ENCODE measurements at regions not wholly inside any gene's neighbourhood (a gene's known extent, or its start where the extent isn't known, plus 50 kb on each side); places are given as distances from the start of the nearest gene placed in this dataset.

DNA sequence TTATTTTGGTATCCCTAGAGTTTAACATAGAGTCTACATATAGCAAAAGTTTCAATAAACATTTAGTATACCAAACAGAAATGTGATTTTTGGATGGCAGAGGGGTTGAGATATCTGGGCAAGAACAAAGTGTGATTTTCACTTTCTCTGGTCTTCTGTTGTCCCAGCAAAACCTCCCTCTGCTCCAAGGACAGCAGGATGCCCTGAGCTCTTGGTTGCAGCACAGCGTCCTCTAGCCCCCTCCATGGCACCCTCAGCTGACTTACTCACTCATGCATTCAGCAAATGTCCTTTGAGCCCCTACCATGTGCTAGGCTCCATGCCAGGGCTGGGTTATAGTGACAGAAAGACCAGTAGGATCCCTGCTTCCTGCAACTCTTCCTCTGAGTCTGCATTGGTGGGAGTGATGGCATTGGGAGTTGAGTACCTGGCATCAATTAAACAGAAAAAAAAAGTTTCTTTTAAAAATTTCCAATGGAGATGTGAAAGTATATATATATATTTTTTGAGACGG, 104.8 kb upstream of the UBL3 start:
- DNase-seq (ENCODE audit: low spot score) = no peak

DNA sequence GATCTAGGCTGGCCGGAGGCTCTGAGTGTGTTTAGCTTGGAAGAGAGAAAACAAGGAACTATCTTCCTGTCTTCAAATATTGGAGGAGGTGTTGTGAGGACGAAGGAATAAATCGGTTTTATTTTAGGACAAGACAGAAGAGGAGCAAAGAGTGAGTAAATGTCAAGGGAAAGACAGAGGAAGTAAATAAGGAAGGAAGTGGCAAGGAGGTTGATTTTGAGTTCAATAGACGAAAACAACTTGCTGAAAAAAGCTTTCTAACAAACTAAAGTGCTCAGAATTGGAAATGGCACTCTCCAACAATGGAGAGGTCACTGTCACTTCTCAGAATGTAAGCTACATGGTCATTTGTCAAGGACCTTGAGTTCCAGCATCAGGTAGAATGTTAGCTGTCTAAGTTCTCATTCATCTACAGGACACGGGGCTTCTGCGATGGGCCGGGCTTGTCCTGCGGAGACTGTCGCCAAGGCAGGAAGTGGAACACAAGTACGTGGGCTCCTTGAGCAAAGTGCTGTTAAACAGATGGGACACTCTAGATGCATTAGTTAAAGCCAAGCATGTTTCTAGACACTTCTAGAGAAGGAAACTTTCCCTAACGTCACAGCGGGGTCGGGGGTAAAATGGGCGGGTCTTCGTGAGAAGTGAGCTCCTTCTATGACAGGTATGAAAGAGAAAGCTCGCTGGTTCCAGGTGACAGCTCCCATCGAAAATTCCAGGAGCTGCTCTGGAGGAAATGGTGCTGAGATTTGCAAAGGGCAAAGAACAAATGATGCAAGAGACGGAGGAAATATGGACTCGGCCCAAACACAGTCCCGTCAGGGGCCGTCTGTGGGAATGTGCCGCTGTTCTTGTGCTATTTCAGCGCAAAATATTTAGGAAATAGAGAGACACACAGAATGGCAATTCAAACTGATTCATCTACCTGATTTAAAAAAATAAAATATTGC, 103.9 kb upstream of the UBL3 start:
- no peak for DNase-seq (ENCODE audit: low spot score)

DNA sequence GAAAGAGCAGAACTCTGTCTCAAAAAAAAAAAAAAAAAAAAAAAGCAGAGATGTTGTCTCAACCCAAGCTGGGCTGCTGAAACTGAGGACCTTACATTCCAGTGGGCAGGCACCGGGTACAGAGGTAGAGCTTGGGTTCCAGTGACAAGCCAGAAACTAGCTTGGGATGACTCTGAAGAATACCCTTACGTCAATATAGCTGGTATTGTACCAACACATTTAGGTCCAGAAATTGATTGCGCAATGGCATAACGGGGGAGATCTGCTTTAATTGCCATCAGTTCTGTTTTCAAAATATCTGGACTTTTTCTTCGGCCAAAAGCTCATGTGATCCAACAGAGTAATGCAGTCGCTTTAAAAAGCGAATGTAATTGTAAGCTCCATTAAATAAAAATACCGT, 103.1 kb upstream of the UBL3 start:
- no peak for DNase-seq (ENCODE audit: low spot score)

DNA sequence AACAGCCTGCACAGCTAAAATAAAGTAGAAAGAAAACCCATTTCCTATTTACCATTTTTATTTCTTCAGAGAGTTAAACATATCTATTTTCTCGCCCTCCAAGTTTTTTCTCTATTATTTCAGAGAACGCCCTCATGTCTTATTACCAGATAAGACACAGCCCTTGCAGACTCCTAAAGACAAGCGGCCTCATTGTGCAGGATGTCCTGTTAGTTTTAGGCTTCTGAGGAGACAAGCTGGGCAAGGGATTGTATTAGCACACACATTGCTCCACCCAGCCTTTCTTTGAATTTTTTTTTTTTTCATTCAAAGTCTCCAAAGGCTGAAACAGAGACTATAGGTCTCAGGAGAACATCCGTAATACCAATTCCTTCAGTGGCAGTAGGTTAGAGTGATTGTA, 101.8 kb upstream of the UBL3 start:
- no peak for DNase-seq (ENCODE audit: low spot score)

DNA sequence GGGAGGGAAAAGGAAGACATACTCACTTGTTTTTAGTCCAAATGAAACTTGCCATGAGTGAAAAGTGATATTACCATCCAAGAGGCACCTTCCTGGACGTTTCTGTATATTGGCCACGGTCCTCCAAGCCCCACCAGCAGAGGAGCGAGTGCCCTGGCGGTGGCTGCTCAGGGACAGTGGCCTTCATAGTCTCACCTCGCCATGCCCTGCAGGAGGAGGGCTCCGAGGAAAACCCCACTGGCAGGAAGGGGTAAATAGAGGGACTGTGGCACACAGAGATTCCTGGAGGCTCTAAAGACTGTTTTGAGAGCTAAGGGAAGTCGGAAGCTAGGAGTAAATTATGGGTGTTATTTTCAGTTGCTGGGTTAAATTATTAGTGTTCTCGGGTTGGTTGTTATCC, 98.4 kb upstream of the UBL3 start:
- DNase-seq (ENCODE audit: low spot score) = no peak

DNA sequence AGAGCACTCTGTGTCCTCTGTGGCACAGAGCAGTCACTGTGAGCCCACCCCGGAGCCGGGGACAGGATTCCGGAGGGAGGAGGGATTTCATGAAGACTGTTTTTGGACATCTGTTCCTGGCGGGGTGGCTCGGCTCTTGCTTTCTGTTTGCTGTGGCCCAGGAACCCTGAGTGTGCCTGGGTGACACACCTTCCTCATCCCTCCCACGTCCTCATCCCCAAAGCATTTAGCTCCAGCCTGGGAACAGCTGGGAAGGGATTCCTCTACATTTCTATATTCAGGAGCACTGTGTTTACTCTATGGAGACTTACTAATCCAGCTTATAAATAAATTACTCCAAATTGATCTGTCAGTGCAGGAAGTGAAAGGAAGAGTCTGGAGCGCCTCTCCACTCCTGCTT, 97.8 kb upstream of the UBL3 start:
- no peak for DNase-seq (ENCODE audit: low spot score)

DNA sequence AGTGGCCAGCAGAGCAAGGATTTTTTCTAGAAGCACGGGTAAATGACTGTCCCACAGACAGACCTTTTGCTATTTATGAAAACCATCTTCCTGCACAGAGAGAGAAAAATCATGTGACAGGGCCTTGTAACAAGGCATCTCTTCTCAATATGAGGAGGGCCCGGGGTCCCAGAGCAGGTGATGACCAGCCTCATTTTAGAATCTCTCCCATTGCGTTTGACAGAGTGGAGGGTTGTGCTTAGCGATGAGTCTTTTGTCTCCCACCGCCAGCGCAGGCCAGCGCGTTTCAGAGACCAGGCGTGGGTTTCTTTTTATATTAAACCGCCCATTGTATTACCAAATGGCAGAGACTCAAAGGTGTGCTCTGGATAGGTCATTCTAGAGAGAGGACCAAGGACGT, 97.4 kb upstream of the UBL3 start:
- DNase-seq (ENCODE audit: low spot score) = no peak

DNA sequence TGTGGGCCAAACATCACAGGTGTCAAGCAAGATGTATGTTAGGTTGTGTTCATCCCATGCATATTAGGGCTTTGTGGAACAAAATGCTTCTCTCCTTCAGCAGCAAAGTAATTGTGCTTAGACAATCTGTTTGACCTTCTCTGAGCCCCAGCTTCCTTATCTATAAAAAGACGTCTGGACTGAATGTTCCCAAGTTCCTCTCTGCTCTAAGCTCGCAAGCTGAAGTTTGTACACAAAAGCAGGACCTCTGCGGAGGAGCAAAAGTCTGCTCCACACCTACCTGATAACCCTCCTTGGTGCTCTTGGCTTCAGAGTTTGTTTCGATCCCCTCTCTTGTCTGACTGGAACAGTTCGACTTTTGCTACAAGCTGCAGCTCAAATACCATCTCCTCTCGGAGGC, 95.7 kb upstream of the UBL3 start:
- no peak for DNase-seq (ENCODE audit: low spot score)

DNA sequence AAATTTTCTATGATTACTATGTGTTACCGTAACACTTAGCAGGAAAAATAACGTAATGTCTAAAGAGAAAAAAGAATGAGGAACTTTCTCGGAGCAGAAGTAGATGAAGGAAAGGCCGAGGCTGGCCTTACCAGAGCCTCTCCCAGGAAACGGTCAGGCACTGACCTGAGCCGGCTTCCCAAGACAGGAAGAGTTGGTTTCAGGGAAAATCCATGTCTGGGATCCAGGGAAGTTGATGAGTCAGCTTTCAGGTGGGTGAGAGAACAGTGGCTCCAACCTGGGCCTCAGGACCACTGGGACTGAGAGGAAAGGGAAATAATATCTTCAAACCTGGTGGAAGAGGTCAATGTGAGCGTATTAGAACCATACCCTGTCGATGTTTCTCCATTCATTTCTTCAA, 93.3 kb upstream of the UBL3 start:
- no peak for DNase-seq (ENCODE audit: low spot score)

DNA sequence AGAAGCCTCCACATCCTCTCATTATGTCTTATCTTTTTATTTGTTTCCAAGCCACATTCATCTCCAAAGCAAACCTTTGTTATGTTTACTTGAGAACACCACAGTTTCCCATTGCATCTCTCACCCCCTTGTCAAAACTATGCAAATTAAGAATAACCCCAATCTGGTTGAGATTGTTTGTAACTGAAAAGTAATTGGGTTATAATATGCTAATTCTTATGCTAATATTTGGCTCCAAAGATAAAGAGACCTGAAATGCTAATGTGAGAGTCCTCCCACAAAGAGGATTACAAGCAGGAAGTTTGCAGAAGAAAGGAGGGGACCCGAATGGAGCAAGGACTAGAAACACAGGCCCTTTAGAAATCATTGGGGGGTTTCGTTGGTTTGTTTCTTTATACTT, 92.9 kb upstream of the UBL3 start:
- no peak for DNase-seq (ENCODE audit: low spot score)

DNA sequence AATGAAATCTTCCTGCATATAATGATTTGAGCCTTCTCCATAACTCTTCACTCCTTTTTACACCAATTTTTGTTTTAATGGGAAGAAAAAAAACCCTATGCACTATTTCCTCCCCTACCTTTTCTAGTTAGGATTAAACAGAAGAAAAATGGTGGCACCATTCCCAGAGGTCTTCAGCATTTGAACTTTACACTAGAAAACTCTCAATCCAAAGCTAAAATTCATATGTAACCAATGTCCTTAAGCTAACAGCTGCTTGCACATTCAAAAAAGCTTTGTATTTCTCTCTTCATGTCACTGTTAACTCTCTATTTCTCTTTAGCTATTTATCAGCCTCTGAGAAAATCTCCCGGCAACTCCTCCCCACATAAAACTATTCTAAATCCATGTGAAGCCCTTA, 90.3 kb upstream of the UBL3 start:
- no peak for DNase-seq (ENCODE audit: low spot score)

DNA sequence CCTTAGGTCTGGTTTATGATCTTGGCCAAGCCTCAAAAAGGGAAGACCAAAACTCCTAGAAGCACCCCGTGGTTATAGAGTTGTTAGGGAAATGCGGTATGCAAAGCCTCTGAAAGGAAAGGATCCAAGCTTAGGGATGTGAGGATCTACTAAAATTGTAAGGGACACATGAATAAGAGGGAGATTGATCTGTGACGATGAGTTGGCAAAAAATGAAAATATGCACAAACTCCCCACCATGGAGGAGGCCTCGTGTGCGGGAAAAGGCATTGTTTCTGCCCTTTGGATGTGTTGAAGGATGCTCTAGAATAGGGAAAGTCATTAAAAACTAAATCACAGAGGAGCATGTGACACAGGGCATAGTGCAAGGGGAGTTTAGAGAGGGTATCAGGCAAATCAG, 88.7 kb upstream of the UBL3 start:
- DNase-seq (ENCODE audit: low spot score) = no peak

DNA sequence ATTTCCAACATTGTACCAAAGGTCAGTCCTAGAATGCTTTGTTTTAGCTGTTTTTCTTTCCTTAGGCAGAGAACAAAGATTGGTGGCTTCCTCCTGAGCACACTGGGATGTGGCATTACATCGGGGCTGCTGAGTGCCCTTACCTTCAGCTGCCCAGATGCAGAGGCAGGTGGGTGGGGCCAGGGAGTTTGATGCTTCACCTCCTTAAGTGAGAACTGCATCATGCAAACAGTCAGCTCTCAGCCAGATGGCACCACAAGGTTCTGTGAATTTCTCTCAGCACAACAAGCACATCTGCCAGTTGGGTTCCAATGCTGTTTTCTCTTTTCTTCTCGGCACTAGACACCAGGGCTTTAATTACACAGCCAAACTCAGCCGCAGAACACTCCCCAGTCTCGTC, 87.4 kb upstream of the UBL3 start:
- peak; percentile 12 for DNase-seq (ENCODE audit: low spot score)

DNA sequence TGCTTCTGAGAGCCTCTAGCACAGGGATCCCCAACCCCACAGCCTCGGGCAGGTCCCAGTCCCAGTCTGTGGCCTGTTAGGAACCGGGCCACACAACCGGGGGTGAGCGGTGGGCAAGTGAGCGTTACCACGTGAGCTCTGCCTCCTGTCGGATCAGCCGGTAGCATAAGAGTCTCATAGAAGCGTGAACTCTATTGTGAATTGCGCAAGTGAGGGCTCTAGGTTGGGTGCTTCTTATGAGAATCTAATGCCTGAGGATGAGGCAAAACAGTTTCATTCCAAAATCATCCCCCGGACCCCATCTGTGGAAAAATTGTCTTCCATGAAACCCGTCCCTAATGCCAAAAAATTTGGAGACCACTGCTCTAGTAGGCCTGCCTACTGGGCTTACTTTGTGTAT, 87.0 kb upstream of the UBL3 start:
- DNase-seq (ENCODE audit: low spot score) = no peak

DNA sequence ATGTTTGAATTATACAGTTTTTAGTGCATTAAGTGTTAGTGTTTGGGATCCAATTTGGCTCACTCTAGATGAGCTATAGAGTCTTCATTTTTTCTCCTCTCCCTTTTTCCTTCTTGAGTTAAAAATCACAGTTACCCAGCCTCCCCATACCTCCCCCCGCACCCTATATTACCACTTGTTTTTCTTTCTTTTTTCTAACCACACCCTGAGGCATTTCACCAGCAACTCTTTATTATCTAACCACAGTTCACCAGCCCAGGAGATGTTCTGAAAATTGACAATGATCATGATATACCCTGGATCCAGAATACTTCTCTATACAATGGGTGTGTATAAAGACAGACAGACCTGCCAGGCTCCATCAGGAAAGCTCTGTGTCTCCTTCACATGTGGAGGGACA, 86.5 kb upstream of the UBL3 start:
- DNase-seq (ENCODE audit: low spot score) = no peak

DNA sequence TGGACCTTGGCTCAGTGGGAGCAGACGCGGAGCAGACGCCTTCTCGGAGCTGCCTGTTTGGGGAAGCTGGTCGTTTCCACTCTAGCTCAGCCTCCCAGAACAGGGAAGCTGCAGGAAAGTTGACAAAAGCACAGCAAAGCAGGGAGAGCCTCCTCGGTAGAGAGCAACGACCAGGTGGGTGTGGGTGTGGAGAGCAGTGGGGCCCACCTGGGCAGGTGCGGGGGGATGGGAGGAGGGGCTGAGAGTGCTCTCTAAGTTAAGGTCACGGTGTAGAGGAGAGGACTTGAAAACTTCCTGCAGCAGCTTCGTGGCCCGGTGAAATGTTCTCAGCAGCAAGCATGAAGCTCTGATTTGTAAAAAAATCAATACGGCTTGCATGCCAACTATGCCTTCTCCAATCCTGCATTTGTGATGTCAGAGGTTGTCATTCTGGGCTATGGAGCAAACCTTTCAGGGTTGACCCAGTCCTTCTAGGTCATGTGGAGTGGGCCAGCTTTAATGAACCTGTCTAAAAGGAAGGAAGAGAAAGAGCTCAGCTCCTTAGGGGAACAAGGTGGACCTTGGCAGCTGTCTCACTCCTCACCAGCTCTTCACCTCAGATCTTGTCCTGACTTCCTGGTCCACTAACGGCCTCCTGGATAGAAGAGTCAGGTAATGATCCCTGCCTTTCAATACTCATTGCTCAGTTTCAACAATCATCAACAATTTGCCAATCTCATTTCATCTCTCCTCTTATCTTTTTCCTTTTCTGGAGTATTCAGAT, 85.8 kb upstream of the UBL3 start:
- no peak for DNase-seq (ENCODE audit: low spot score)

DNA sequence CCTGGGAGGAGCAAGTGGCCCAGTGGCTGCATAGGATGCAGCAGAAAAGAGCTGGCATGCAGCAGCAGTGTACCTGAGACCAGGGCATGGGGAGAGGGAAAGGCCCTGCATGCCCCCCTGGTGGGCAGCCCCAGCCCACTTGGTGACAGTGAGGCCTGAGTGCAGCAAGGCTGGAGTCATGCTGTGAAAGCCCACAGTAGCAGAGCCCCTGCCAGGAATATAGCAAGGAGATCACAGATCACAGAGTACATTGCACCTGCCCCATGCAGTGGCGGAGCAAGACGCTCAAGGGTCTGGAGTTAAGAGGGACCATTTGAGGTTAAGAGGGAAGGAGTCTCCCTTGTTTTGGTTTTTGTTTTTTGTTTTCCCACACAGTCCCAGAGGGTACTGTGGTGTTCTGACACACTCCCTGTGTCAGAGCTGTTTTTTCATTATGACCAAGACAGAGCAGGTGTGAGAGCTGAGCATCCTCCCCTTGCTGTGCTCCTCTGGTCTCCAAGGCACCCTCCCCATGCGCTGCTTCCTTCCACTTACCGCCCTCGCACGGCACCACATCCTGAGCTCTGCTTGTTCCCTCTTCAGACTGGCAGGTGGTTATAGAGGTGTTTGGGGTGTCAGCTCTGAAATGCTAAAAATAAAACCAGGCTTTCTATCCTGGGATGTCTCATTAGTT, 85.0 kb upstream of the UBL3 start:
- peak; percentile 10 for DNase-seq (ENCODE audit: low spot score)

DNA sequence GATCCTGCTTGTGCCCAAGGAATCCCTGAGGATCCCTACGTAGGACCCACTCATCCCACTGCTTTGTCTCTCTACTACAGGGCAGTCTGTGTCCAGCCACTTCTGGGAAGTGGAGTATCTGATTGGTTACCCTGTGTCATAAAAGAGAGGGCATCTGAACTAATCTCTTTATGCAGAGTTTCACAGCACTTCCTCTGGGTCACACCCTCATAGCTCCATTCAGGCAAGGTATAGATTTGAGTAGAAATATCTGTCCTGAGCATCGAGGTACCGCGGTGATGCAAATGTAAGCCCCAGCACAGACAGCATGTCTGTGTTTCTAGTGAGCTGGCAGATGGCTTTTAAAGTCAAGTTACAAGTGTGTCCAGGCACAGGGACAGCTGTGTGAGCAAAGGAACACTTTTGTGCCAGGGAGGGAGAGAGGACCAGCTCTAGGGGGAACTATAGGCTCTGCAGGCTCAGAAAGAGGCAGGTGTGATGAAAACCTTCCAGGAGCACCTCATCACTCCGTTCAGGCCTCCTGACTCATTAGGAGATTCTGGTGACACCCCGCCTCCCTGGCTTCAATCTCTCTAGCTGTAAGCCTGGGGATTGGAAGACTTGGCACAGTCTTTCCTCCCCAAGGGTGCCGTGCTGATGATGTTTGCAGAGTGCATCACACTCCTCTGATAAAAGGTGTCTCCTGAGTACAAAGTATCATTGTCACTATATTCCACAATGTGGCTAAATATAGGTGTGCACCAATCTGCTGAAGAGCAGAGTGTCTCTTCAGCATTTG, 84.3 kb upstream of the UBL3 start:
- no peak for DNase-seq (ENCODE audit: low spot score)

DNA sequence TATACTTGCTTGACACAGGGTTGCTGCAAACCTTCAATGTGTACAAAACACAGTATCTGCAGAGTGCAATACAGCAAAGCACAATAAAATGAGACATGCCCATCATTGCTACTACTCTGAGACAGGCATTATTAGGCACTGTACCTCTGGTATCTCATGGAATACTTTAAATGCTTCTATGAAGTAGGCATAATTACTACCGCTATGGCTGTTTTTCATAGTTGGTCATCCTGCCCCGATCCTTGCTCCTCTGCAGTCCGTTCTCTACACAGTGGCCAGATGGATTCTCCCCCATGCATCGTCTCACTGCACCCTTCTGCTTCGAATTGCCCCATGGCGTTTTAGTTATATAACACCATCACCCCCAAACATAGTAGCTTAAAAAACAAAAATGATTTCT, 83.0 kb upstream of the UBL3 start:
- no peak for DNase-seq (ENCODE audit: low spot score)

DNA sequence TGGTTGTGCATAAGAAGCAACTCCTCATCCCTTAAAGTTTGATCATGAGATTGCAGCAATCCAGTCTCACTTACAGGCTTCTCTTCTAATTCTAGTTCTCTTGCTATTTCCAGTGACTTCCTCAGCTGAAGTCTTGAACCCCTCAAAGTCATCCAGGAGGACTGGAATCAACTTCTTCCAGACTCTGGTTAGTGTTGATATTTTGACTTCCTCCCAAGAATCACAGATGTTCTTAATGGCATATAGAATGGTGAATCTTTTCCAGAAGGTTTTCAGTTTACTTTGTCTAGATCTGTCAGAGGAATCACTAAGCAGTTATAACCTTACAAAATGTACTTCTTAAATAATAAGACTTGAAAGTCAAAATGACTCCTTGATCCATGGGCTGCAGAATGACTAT, 81.3 kb upstream of the UBL3 start:
- DNase-seq (ENCODE audit: low spot score) = no peak

DNA sequence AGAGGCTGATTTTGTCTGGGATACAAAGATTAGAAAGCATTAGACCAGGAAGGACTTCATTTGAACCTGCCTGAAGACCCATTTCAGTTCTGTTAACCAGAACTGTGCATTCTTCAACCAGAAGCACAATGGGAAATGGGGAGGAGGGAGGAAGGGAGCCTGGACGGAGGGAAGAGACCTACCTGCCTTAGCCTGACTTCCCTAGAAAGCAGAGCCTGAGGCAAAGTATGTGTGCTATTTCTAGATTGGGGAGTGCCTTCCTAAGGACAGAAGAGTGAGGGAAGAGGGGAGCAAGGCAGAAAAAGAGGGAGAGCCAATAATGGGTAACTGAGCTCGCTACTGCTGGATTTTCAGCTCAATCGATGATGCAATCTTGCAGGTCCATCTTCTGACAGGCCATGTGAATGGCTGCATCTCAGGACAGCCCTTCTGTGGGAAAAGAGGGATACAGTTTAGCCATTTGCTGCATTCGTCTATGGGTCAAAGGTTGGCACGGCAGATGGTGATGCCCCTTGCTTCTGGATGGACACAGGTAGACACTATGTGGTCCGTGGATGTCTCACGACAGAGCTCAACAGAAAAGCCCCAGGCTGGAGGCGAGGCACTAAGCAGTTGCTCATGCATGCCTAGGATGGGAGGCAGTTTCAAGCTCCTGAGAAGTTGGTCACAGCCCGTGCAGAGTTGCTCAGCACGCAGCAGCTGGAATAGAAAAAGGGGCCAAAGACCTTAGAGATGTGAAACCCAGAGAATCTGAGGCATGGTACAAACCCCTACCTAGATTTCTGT, 78.8 kb upstream of the UBL3 start:
- DNase-seq (ENCODE audit: low spot score) = no peak
